GM21529 (cell line): ENCODE measurements at regions not wholly inside any gene's neighbourhood (a gene's known extent, or its start where the extent isn't known, plus 50 kb on each side); places are given as distances from the start of the nearest gene placed in this dataset.

ENCODE experiments used
- ATAC-seq: cut with Tn5 transposase; IDR thresholded peaks from one replicate; pipeline ENCODE4 v1.9.1; 2021; ENCODE audit not compliant: unreplicated experiment

DNA sequence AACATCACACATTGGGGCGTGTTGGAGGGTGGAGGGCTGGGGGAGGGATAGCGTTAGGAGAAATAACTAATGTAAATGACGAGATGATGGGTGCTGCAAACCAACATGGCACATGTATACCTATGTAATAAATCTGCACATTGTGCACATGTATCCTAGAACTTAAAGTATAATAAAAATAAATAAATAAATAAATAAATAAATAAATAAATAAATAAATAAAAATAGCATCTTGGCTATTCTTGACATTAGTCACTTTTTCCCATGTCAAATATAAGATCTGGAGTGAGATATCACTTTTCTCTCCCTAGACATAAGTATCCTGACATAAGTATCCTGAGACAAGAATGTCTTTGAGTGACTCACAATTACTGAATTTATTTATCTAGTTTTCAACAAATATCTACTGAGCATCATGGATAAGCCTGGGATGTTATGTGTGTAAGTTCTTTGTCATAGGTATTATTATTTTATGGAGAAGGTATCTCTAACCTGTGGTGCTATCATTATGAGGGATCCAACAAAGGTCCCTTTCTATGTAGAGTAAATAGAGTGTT is 691.3 kb downstream of the SORCS1 start:
- no peak for ATAC-seq

DNA sequence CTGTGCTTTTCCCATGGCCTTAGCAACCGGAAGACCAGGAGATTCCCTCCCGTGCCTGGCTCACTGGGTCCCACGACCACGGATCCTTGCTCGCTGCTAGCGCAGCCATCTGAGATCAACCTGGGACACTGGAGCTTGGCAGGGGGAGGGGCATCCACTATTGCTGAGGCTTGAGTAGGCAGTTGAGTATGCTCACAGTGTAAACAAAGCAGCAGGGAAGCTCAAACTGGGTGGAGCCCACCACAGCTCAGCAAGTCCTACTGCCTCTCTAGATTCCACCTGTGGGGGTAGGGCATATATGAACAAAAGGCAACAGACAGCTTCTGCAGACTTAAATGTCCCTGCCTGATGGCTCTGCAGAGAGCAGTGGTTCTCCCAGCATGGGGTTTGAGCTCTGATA is 697.0 kb downstream of the SORCS1 start:
- ATAC-seq, result no peak

DNA sequence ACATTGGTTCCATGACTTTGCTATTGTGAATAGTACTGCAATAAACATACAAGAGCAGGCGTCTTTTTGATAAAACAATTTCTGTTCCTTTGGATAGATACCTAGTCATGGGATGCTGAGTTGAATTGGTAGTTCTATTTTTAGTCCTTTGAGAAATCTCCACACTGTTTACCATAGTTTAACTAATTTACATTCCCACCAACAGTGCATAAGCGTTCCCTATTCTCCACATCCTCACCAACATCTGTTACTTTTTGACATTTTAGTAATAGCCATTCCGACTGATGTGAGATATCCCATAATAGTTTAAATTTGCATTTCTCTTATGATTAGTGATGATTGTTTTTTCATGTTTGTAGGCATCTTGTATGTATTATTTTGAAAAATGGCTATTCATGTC is 707.0 kb downstream of the SORCS1 start:
- ATAC-seq, result no peak

DNA sequence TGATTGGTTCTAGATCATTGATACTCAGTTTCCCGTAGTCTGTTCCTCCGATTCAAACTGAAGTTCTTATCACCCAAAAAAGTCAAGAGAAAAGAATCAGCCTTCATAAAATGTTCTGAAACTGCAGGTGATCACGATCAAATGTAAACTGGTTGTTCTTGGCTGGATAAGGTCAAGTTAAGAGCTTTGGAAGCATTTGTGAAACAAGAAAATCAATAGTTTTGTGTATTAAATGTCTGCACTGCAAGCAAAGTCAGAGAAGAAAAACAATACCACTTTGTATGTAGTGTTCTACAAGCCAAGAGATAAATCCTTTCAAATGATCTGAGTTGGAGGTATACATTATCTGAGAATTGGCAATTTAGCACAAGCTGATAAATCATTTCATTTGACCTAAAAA is 710.3 kb downstream of the SORCS1 start:
- ATAC-seq, result no peak

DNA sequence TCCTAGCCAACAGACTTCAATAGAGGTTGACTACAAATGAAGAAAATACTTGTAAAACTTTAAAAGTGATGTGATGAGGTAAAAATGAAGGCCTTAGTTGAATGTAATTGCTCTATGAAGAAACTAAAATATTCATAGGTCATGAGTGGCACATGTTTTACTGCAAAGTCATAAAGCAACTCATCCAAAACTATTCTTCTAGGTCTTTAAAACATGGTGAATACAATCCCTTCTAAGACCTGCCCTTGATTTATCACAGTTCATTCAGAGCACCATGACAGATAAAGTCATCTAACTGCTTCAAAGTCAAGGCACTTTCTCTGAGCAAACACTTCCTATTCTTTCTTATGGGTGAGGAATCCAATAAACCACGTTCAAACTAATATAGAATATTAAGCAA is 713.5 kb downstream of the SORCS1 start:
- no peak for ATAC-seq

DNA sequence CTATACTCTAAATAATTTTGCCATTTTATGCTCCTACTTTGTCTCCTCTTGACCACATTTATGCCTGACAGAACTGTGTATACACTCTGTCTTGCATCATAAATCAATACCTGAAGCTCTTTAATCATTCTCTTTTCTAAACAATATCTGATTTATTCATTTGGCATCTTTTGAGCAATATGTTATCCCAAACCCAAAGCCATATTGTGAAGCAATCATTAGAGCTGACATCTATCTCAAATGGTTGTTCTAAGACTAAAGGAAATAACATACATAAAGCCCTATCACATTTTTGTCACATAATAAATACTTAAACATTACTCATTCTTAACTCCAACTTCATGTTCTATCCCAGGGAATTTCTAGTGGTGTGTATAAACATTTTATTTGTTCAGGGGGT is 717.6 kb downstream of the SORCS1 start:
- no peak for ATAC-seq

DNA sequence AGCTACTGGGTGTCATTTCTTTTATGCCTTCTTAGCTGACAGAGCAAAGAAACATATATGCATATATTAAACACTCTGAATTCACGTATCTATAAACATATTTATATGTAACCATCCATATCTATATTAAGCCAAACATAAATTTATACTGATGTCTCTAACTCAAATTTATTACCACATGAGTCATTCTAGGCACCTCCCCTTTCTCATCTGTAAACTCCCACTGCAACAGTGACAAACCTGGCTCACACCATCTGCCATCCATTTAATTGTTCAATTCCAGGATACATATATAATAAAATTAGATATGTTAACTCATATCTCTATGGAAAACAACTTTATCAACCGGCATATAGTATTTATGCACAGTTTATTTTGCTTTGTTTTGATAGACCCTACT is 722.3 kb downstream of the SORCS1 start:
- ATAC-seq, result no peak

DNA sequence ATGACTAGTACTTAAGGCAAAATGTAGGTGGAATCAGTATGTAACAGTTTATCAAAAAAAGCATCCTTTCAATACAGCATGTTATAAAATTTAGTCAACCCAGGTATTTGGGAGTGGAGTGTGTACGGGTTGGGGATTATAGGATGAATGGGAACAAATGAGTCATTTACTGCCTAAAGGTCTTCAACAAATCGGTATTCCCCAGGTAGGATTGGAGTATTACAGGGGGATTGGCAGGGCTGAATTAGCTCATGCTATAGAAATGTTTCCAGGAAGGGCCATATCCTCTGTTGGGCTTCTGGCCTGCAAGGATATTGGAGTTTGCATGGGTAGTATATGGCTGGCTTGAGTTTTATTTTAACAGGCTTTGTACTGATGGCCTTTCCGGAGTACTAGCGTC is 723.7 kb downstream of the SORCS1 start:
- no peak for ATAC-seq

DNA sequence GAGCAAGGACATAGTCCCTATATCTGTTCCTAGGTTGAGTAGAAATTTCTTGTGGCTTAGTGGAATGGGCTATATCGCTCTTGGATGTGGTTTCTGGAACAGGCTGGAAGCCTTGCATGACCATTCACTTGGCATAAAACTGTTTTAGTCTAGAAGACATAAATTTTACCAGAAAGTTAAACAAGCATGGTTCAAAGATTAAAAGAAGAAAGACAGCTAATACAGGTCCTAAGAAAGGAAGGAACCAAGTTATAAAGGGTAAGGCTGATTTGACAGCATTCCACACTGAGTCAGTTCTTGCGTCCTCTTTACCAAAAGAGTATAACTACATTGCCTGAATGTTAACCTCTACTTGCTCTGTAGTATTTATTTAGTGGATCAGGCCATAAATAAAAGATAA is 724.2 kb downstream of the SORCS1 start:
- no peak for ATAC-seq

DNA sequence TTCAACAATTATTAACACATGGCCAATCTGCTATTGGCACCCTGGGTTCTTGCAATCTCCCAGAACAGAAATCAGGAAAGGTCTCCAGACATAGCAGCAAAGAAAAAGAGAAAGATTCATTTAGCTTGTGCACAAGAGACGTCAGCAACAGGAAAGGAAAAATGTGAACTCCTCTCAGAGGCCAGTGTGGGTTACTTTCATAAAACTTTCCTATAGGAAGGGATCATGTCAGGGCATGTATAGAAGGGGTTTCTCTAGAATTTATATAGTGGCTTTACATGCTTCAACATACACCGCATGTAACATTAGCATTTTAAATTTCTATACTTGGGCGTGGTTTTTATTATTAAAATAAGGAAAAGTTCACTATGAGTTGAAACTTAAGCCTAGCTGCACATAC is 725.1 kb downstream of the SORCS1 start:
- no peak for ATAC-seq

DNA sequence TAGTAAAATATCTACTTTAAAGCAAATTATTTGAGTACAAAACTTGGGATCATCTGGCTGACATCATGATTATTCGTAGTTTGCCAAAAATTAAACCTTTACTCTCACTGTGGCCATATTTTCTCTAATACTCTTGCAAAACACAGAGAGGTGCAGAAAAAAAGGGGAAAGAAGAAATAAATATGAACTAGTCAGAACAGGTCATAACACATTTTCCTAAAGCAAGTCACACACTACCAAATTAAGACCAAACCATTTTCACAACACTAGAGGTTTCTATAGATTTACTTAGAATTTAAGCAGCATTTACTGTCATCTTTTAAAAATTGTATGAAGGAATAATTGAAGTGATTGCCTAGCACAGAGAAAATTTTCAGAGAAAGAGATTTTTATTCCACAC is 726.1 kb downstream of the SORCS1 start:
- no peak for ATAC-seq

DNA sequence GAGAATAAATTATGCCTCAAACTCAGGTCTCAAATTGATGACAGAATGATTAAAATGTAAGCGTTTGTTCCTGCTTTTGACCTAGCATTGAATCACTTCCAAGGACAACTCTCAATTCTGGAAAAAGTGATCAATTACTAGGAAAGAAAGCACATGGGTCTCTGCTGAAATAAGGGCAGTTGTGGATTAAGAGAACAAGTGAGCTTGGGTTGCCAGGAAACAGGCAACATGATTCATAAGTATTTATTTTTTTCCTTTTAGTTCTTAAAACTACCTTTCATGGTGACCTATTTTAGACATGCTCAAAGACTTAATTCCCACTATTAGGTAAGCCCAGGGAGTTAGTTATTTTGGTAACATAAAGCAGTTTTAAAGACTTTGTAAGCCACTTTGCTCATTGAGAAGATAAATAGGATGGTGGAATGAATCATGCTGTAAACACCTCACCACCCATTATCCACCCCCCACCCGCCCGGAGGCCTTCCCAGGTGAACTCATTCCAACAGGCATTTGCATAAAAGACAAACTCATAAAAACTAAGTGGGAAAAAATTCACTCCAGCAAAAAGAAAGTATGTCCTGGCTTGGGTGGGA is 728.3 kb downstream of the SORCS1 start:
- ATAC-seq, result no peak

DNA sequence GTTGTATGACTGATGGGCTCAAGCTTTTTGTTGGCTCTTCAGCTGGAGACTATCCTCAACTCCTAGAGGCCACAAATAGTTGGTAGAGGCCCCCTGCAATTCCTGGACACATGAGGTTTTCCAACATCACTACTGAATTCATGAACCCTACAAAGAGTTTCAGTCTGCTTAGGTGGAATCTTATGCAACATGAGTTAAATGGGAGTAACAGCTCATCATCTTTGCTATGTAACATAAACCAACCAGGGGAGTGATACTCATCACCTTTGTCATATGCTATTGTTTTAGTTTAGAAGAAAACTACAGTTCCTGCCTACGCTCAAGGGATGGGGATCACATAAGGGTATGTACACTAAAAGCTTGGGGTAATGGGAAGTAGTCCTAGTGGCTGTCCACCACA is 729.4 kb downstream of the SORCS1 start:
- ATAC-seq, result no peak

DNA sequence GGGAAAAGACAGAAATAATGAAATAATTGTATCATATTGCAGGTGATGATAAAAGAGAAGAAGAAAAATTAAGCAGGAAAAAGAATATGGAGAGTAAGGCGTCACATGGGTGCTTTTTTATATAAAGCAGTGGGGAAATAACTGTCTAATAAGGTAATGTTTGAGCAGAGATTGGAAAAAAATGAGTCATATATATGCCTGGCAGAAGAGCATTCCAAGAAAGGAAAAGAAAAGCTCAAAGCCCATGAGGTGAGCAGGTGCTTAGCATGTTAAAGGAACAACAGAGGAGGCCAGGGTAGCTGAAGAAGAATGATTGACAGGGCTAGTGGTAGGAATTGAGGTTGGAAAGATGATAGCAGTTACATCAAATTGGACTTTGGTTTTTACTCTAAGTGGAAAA is 739.5 kb downstream of the SORCS1 start:
- ATAC-seq, result no peak

DNA sequence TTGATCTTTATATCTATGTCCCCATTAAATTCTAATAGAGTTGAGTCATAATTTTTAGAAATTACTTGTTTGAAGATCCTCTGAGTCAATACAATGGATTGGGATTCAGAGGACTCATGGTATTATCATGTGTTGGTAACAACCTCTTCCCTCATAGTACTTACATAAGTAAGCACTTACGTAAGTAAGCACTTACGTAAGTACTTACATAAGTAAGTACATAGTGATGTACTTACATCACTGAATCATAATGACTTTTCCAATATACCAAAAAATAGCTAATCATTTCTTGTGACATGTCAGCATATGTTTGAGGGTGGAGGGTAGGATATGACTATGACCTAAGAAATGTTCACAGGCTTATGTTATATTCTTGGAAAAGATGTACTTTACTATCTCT is 740.5 kb downstream of the SORCS1 start:
- ATAC-seq, result no peak

DNA sequence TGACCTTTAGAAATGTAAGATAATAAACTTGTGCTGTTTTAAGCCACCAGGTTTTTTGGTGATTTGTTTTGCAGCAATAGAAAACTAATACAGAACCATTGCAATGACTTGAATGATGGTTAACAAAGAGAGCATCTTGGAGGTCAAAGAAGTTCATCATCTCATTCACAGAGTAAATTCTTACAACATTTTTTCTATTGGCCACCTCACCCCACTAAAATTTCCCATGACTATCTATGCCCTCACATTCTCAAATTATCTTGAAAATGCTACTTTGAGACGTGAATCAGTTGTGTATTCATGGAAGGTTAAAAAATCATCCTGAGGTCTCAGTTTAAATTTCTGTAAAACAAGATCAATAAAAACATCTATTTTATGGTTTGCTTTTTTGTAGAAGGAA is 754.2 kb downstream of the SORCS1 start:
- ATAC-seq, result no peak

DNA sequence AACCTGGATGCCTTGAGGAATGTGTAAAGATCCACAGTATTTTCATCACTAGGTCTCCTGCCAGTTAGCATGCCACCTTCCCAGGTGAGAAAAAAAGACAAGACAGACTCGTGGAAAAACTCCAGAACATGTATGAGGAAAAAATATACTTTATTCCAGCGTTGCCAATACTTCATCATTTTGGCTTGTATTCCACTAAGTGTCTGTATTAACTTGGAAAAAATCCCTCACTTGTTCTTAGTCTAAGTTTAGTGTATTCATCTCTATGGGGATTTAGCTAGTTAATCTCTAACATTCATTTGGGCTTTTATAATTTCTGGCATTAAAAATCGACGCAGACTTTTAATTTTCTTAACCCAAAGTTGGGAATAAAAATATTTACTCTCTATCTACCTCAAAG is 759.4 kb downstream of the SORCS1 start:
- no peak for ATAC-seq

DNA sequence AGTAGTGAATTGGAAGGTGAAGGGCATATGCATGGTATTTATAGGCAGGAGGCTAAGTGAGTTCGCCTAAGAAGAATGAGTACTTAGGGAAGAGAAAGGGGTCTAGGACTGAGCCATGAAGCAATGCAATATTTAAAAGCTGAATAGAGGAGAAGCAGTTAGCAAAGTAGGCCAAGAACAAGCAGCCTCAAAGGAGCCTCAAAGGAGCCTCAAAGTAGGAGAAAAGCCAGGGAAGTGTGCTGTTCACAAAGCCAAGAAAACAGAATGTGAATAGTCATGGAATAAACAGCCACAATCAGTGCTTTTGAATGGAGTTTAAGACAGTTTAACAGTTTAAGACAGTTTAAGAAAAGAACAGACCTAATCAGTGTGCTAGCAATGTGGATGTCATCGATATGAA is 762.0 kb downstream of the SORCS1 start:
- ATAC-seq, result no peak

DNA sequence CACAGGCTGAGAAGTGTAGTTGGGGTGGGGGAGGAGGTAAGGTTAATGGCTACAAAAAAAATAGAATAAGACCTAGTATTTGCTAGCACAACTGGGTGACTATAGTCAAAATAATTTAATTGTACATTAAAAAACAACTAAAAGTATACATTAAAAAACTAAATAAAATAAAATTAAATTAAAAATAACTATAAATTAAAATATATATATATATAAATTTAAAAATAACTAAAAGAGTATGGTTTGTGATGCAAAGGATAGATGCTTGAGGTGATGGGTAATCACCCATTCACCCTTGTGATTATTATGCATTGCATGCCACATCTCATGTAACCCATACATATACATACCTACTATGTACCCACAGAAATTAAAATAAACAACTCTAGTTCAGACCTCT is 762.5 kb downstream of the SORCS1 start:
- no peak for ATAC-seq

DNA sequence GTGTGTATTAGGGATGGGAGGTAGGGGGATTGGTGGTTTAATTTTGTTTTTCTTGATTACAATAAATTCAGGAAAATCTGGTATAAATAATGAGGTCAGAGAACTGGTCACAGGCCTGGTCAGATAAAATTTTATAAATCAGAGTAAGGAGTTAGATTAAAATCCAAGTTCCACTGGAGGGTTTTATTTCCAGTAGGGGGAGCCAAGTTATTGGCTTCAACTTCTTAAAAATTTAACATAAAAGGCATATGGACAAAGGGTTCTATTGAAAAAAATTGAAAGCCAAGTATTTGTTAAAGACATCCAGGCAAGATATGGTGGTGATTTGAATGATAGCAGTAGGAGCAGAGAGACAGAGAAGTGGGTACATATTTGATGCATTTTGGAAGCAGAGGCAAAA is 763.3 kb downstream of the SORCS1 start:
- ATAC-seq, result no peak

DNA sequence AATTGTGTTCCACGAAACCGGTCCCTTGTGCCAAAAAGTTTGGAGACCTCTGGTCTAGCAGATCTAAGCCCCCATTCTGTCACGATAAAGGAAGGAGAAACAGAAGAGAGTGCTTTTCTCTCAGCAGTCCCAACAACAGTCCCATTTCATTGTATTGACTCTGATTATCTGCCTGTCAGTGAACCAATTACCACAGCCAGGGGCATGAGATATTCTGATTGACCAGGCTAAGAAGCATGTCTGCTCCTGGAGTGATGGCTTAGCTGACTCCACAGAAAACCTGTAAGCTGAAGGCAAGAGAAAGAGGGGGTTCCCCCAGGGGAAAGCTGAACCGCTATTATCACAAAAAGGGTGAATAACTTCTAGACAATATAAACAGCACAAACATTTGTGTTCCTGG is 765.4 kb downstream of the SORCS1 start:
- ATAC-seq, result no peak

DNA sequence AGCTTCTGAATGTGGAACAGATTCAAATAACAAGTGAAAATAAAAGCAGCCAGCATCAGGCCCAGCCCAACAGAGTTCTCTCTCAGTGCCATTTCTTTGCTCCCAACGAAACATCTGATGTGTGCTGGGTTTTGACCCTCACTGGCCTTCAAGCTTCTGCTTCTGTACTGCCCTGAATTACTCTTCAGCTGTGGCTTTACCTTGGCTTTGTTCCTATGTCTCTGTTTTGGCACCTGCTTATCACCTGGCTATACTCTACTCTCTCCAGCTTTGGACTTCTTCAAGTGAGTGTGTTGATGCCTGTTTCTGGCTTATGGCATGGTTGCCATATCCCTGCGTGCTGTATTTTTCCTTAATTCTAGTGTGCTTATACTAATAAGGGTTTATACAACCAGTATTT is 768.3 kb downstream of the SORCS1 start:
- no peak for ATAC-seq

DNA sequence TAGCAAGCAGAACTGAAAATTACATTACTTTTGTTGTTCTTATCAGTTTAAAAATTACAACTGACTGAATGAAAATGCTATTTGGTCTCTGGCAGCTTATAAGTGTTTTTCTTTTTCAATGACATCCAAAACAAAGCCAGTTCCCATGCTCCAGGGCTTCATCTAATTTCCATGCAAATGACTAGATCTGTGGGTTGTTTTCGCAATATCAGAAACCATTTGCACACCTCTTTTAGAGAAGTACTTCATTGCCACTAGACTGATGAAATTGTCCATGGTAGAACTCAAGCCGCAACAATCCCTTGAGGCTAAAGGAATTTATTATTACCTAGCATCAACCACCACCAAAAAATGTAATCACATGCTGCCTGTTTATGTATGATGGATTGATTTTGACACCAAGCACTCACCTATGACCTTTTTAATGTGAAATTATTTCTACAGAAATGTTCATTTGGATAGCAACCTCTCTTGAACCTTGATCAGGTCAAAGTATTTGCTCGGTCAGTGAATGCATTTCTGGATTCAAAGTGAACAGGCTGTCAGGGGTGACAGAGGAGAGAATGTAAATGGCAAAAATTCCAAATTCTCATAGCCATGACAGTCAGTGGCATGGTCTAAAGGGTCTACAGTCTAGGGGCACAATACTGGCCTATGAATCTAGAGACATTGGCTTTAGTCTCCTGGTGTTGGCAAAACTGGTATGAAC is 769.3 kb downstream of the SORCS1 start:
- ATAC-seq, result no peak
